SU-DHL-6 (cell line): ENCODE measurements at regions not wholly inside any gene's neighbourhood (a gene's known extent, or its start where the extent isn't known, plus 50 kb on each side); places are given as distances from the start of the nearest gene placed in this dataset.

Experiments
- CTCF ChIP-seq: fragments of 200-600 bp; sonication (generic); IDR thresholded peaks from one replicate; pipeline ENCODE4 v1.5.1; 2017; ENCODE audit warnings: antibody characterized with exemption, mild to moderate bottlenecking, low read length, moderate library complexity; ENCODE audit not compliant: insufficient read depth, poor library complexity, severe bottlenecking
- EZH2phosphoT487 ChIP-seq: fragments of 200-600 bp; sonication (generic), shearing (Covaris generic); conservative IDR thresholded peaks from 2 replicates; pipeline ENCODE4 v1.6.1; 2018; ENCODE audit warnings: mild to moderate bottlenecking, antibody characterized with exemption, low read length, moderate library complexity, mixed read lengths

- TF ChIP-seq CTCF (no peak), EZH2phosphoT487 (no peak)
Observed at GRCh38 chr10:128632694-128633093, 506.5 kb upstream of the MKI67 start.
